DND-41 (cell line): ENCODE measurements at regions not wholly inside any gene's neighbourhood (a gene's known extent, or its start where the extent isn't known, plus 50 kb on each side); places are given as distances from the start of the nearest gene placed in this dataset.

Experiments
- EZH2 ChIP-seq: IDR thresholded peaks from 3 replicates; pipeline ENCODE4 v1.6.1; 2012; ENCODE audit warnings: borderline replicate concordance, low read depth, mild to moderate bottlenecking, moderate library complexity, low read length, inconsistent platforms; ENCODE audit not compliant: severe bottlenecking
- TF ChIP-seq, protein P1 (sequence below): IDR thresholded peaks from 2 replicates; pipeline ENCODE4 v1.5.1; 2012; ENCODE audit warnings: borderline replicate concordance, low read length, moderate library complexity, mild to moderate bottlenecking; ENCODE audit not compliant: poor library complexity, severe bottlenecking; ENCODE audit errors: extremely low read depth

DNA sequence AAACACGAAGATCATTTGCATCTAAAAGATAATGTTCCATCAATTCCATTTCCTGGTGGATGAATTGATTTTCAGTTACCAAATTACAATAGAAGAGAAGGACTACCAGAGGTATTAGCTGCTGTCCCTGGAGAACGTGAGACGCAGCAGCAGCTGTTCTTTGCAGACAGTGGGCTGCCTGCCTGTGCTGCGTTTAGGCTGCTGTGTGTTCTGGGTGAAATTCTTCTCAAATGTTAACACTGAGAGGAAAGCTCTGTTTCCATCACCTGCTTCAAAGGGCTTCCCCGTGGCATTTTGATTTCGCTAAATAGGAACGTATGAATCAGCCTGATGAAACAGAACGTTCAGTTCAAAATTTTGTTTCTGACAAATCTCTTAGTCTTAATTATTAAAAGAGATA is 362.2 kb downstream of the C6orf118 start:
- TF ChIP-seq, protein P1, sequence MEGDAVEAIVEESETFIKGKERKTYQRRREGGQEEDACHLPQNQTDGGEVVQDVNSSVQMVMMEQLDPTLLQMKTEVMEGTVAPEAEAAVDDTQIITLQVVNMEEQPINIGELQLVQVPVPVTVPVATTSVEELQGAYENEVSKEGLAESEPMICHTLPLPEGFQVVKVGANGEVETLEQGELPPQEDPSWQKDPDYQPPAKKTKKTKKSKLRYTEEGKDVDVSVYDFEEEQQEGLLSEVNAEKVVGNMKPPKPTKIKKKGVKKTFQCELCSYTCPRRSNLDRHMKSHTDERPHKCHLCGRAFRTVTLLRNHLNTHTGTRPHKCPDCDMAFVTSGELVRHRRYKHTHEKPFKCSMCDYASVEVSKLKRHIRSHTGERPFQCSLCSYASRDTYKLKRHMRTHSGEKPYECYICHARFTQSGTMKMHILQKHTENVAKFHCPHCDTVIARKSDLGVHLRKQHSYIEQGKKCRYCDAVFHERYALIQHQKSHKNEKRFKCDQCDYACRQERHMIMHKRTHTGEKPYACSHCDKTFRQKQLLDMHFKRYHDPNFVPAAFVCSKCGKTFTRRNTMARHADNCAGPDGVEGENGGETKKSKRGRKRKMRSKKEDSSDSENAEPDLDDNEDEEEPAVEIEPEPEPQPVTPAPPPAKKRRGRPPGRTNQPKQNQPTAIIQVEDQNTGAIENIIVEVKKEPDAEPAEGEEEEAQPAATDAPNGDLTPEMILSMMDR = no peak
- TF ChIP-seq EZH2 = no peak
